Astrocyte of the spinal cord (primary cell): ENCODE measurements at regions not wholly inside any gene's neighbourhood (a gene's known extent, or its start where the extent isn't known, plus 50 kb on each side); places are given as distances from the start of the nearest gene placed in this dataset.
"Not testable (repeated sequence)": the region's sequence is repeated elsewhere in the genome, so short reads cannot be mapped to it uniquely, and the experiment has no call there.

ENCODE experiments used
- DNase-seq: peaks from one replicate; pipeline ENCODE4 v3.0.0; 2011; ENCODE audit warnings: low read depth, low spot score
- H3K4me3 ChIP-seq: 2 replicates; pipeline ENCODE4 v1.5.1; 2011; ENCODE audit warnings: low read depth, mild to moderate bottlenecking, low read length, moderate library complexity
- in situ Hi-C: cut with HindIII; loops from 2 replicates; pipeline ENCODE4 v1.10.0; 2017; ENCODE audit warnings: low sequenced_read_pairs
- TF ChIP-seq, protein P1 (sequence below): IDR thresholded peaks from 2 replicates; pipeline ENCODE4 v1.5.1; 2012; ENCODE audit warnings: low read depth, mild to moderate bottlenecking, low read length, inconsistent platforms

- TF ChIP-seq, protein P1, sequence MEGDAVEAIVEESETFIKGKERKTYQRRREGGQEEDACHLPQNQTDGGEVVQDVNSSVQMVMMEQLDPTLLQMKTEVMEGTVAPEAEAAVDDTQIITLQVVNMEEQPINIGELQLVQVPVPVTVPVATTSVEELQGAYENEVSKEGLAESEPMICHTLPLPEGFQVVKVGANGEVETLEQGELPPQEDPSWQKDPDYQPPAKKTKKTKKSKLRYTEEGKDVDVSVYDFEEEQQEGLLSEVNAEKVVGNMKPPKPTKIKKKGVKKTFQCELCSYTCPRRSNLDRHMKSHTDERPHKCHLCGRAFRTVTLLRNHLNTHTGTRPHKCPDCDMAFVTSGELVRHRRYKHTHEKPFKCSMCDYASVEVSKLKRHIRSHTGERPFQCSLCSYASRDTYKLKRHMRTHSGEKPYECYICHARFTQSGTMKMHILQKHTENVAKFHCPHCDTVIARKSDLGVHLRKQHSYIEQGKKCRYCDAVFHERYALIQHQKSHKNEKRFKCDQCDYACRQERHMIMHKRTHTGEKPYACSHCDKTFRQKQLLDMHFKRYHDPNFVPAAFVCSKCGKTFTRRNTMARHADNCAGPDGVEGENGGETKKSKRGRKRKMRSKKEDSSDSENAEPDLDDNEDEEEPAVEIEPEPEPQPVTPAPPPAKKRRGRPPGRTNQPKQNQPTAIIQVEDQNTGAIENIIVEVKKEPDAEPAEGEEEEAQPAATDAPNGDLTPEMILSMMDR: no peak
- H3K4me3 ChIP-seq: peak overlapping the region; percentile 53
- in situ Hi-C loops: no loop called here
- peak; percentile 67 for DNase-seq
Observed at GRCh38 chr6:28789553-28790083, 134.2 kb downstream of the TRIM27 start.

GRCh38 chr6:28791002-28791383, 132.8 kb downstream of the TRIM27 start:
- TF ChIP-seq, protein P1: no peak
- in situ Hi-C loops: no loop called here
- H3K4me3 ChIP-seq: no peak overlapping the region
- DNase-seq: no peak

GRCh38 chr6:28794175-28795002, 129.4 kb downstream of the TRIM27 start:
- peak overlapping the region; percentile 40 for H3K4me3 ChIP-seq
- TF ChIP-seq, protein P1: no peak
- peak; percentile 29 for DNase-seq
- in situ Hi-C loops: no loop called here

DNA sequence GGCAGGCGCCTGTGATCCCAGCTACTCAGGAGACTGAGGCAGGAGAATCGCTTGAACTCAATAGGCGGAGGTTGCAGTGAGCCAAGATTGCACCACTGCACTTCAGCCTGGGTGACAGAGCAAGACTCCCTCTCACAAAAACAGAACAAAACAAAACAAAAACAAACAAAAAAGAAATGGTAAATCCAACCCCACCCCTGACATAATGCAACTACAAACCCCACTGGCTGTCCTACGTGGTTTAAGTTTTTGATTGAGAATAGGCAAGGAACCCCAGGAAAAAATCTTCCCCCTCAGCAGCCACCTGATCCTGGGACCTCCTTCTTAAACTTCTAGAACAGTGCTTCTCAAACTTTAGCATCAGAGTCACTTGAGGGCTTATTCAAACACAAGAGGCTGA, 123.1 kb downstream of the TRIM27 start:
- in situ Hi-C loops, DNase-seq, H3K4me3 ChIP-seq: not testable (repeated sequence)

GRCh38 chr6:28802417-28803336, 121.1 kb downstream of the TRIM27 start:
- TF ChIP-seq, protein P1: no peak
- peak; percentile 42 for DNase-seq
- H3K4me3 ChIP-seq: no peak overlapping the region
- in situ Hi-C loops: no loop called here

- DNase-seq: no peak
- H3K4me3 ChIP-seq: no peak overlapping the region
- in situ Hi-C loops: no loop called here
- TF ChIP-seq, protein P1: no peak
Observed at GRCh38 chr6:28803337-28803709, 120.5 kb downstream of the TRIM27 start.
